IPS-15b (cell line): ENCODE measurements at regions not wholly inside any gene's neighbourhood (a gene's known extent, or its start where the extent isn't known, plus 50 kb on each side); places are given as distances from the start of the nearest gene placed in this dataset.

Experiments
- H3K27me3 ChIP-seq: one replicate; pipeline ENCODE4 v1.6.1; 2013; ENCODE audit warnings: low read length; ENCODE audit not compliant: control insufficient read depth, insufficient read depth
- H3K36me3 ChIP-seq: one replicate; pipeline ENCODE4 v1.6.1; 2013; ENCODE audit warnings: low read length; ENCODE audit not compliant: control insufficient read depth, insufficient read depth
- H3K4me1 ChIP-seq: one replicate; pipeline ENCODE4 v1.6.1; 2013; ENCODE audit warnings: mild to moderate bottlenecking, low read length; ENCODE audit not compliant: control insufficient read depth, insufficient read depth
- H3K4me3 ChIP-seq: one replicate; pipeline ENCODE4 v1.5.1; 2013; ENCODE audit warnings: low read depth, low read length
- H3K9ac ChIP-seq: one replicate; pipeline ENCODE4 v1.6.1; 2013; ENCODE audit warnings: low read depth, mild to moderate bottlenecking, low read length
- H3K9me3 ChIP-seq: one replicate; pipeline ENCODE4 v1.6.1; 2013; ENCODE audit warnings: mild to moderate bottlenecking, low read length; ENCODE audit not compliant: control insufficient read depth, insufficient read depth

DNA sequence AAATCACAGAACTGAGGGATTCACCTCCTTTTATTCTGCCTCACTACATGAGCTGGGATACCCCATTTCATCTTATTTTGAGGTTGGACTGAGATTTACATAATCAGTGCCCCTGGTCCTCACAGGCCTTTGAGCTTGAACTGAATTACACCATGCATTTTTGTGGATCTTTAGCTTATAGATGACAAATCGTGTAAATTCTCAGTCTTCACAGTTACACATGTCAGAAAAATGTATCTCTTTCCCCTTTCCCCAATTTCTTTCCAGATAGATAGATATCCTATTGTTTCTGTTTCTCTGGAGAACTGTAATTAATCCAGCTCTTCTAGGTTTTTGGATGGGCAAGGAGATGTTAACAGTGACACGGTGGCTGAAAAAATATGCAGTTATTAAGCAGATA, 1778.9 kb upstream of the SEL1L start:
- Histone ChIP-seq H3K27me3 (no peaks in the 10 kb centered on the region), H3K36me3 (no peaks in the 10 kb centered on the region), H3K4me3 (no peak overlapping the region), H3K9ac (no peak overlapping the region), H3K9me3 (no peaks in the 10 kb centered on the region), H3K4me1 (no peaks in the 10 kb centered on the region)

DNA sequence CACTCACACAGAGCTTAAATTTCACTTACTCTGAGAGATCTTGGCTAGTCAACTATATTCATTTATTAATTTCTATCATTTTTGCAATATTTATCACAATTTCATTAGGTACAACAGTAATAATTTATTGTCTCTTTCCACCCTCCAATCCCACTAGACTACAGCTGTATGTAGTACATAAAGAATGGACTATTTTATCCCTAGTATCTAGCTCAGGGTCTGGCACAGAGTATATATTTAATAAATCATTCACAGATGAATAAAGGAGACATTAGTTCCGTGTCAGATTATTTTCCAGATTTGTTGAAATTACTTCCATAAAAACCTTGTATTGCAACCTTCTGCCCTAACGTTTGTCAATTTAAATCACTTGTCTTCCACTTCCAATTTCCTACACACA, 1781.1 kb upstream of the SEL1L start:
- Histone ChIP-seq H3K4me3 (no peak overlapping the region), H3K27me3 (no peaks in the 10 kb centered on the region), H3K9me3 (no peaks in the 10 kb centered on the region), H3K36me3 (no peaks in the 10 kb centered on the region), H3K9ac (no peak overlapping the region), H3K4me1 (no peaks in the 10 kb centered on the region)

DNA sequence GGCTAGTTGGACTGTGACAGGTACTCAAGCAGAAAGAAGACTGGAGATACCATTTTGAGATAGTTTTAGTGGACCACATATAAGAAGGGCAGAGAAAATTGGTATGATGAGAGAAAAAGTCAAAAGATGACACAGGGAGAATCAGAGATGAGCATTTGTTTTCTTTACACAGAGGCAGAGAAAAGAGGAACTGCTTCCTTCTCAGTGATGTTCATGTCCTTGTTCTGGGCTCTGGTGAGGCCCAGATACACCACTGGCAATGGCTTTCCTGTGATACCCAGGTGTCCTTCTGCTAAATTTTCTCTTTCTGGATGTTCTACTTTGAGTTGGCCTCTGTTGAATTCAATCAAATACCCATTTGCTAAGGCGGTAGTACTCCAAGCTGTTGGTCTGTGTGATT, 1782.7 kb upstream of the SEL1L start:
- no peaks in the 10 kb centered on the region for H3K36me3 ChIP-seq

GRCh38 chr14:83320837-83321236, 1787.2 kb upstream of the SEL1L start:
- Histone ChIP-seq H3K27me3 (no peaks in the 10 kb centered on the region), H3K9me3 (no peaks in the 10 kb centered on the region), H3K36me3 (no peaks in the 10 kb centered on the region), H3K9ac (no peak overlapping the region), H3K4me3 (no peak overlapping the region), H3K4me1 (no peaks in the 10 kb centered on the region)

More for the DNA sequence above, 1782.7 kb upstream of the SEL1L start:
- Histone ChIP-seq H3K27me3 (no peaks in the 10 kb centered on the region), H3K9me3 (no peaks in the 10 kb centered on the region), H3K9ac (no peak overlapping the region), H3K4me3 (no peak overlapping the region), H3K4me1 (no peaks in the 10 kb centered on the region)

GRCh38 chr14:83331513-83331912, 1797.9 kb upstream of the SEL1L start:
- Histone ChIP-seq H3K27me3 (no peaks in the 10 kb centered on the region), H3K4me3 (no peak overlapping the region), H3K9ac (no peak overlapping the region), H3K9me3 (no peaks in the 10 kb centered on the region), H3K4me1 (no peaks in the 10 kb centered on the region), H3K36me3 (no peaks in the 10 kb centered on the region)

- H3K36me3 ChIP-seq: no peaks in the 10 kb centered on the region
- no peak overlapping the region for H3K9ac ChIP-seq
- no peaks in the 10 kb centered on the region for H3K4me1 ChIP-seq
- no peak overlapping the region for H3K4me3 ChIP-seq
- no peaks in the 10 kb centered on the region for H3K9me3 ChIP-seq
- H3K27me3 ChIP-seq: no peaks in the 10 kb centered on the region
Measured at GRCh38 chr14:83342590-83342989, 1808.9 kb upstream of the SEL1L start.

DNA sequence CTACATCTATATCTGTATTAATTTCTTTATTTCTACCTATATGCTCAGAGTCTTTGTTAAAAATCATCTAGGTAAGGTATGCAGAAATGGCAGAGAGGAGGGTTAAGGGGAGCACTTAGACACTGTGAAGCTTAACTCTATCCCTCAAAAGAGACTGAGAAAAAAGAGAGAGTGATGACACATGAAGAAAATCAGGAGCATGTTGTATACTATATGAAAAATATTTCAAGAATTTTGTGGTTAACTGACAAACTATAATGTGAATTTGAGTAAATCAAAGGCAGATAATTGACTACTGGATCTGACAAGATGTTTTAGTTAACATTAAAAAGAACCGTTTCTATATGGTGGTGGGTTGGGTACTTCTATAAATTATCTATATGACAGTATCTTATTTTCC, 1814.2 kb upstream of the SEL1L start:
- Histone ChIP-seq H3K4me1 (no peaks in the 10 kb centered on the region), H3K36me3 (no peaks in the 10 kb centered on the region), H3K9me3 (no peaks in the 10 kb centered on the region), H3K4me3 (no peak overlapping the region), H3K9ac (no peak overlapping the region), H3K27me3 (no peaks in the 10 kb centered on the region)

GRCh38 chr14:83355609-83356008, 1822.0 kb upstream of the SEL1L start:
- Histone ChIP-seq H3K9me3 (no peaks in the 10 kb centered on the region), H3K4me1 (no peaks in the 10 kb centered on the region), H3K36me3 (no peaks in the 10 kb centered on the region), H3K27me3 (no peaks in the 10 kb centered on the region), H3K4me3 (no peak overlapping the region), H3K9ac (no peak overlapping the region)

DNA sequence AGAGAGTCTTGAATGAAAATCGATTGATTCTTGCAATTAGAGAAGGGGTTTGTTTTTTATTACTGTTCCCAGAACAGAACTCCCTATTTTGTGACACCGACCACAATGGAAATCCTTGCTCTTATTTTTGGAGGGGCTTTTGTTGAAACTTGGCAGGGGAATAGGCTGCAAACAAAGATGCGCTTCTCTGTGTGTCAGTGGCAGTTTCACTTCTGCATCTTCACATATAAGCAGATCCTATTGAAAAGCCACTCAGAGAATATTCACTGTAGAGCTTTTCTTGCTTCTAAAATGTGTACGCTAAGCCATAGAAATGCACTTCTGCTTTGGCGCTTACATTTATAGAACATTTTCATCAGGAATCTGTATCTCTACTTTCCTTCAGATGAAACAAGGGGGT, 1822.4 kb upstream of the SEL1L start:
- Histone ChIP-seq H3K4me3 (no peak overlapping the region), H3K36me3 (no peaks in the 10 kb centered on the region), H3K27me3 (no peaks in the 10 kb centered on the region), H3K9ac (no peak overlapping the region), H3K4me1 (no peaks in the 10 kb centered on the region), H3K9me3 (no peaks in the 10 kb centered on the region)

- Histone ChIP-seq H3K9ac (no peak overlapping the region), H3K27me3 (no peaks in the 10 kb centered on the region), H3K4me3 (no peak overlapping the region), H3K36me3 (no peaks in the 10 kb centered on the region), H3K9me3 (no peaks in the 10 kb centered on the region), H3K4me1 (no peaks in the 10 kb centered on the region)
Measured at GRCh38 chr14:83372271-83372670, 1838.6 kb upstream of the SEL1L start.

GRCh38 chr14:83379436-83379835, 1845.8 kb upstream of the SEL1L start:
- H3K9ac ChIP-seq: no peak overlapping the region

DNA sequence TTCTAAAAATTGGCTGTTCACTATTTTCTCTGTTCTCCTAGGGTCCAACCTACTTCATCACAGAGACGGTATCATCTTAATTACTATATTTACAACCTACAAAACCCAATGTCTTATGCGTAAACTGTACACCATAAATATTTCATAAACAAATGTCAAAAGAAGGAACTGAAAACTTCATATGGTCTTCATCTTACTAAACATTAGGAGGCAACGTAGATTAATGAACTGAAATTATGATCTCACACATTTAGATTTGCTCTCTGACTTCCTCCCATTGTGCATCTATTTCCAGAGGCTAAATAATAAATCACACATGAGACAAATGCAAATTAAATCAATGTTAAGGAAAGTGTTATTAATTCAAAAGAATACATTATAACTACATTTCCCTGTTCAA, 1850.6 kb upstream of the SEL1L start:
- H3K27me3 ChIP-seq: no peaks in the 10 kb centered on the region
- no peak overlapping the region for H3K9ac ChIP-seq

More at GRCh38 chr14:83379436-83379835, 1845.8 kb upstream of the SEL1L start:
- H3K27me3 ChIP-seq: no peaks in the 10 kb centered on the region
- no peaks in the 10 kb centered on the region for H3K36me3 ChIP-seq
- no peak overlapping the region for H3K4me3 ChIP-seq
- no peaks in the 10 kb centered on the region for H3K4me1 ChIP-seq
- H3K9me3 ChIP-seq: no peaks in the 10 kb centered on the region

GRCh38 chr14:83395321-83395720, 1861.7 kb upstream of the SEL1L start:
- Histone ChIP-seq H3K36me3 (no peaks in the 10 kb centered on the region), H3K9ac (no peak overlapping the region), H3K9me3 (no peaks in the 10 kb centered on the region), H3K27me3 (no peaks in the 10 kb centered on the region), H3K4me1 (no peaks in the 10 kb centered on the region), H3K4me3 (no peak overlapping the region)

More for the DNA sequence above, 1850.6 kb upstream of the SEL1L start:
- Histone ChIP-seq H3K4me3 (no peak overlapping the region), H3K4me1 (no peaks in the 10 kb centered on the region), H3K9me3 (no peaks in the 10 kb centered on the region), H3K36me3 (no peaks in the 10 kb centered on the region)
